ENCODE measurements at regions not wholly inside any gene's neighbourhood (a gene's known extent, or its start where the extent isn't known, plus 50 kb on each side); places are given as distances from the start of the nearest gene placed in this dataset.
"Not testable (repeated sequence)": the region's sequence is repeated elsewhere in the genome, so short reads cannot be mapped to it uniquely, and the experiment has no call there.

DNA sequence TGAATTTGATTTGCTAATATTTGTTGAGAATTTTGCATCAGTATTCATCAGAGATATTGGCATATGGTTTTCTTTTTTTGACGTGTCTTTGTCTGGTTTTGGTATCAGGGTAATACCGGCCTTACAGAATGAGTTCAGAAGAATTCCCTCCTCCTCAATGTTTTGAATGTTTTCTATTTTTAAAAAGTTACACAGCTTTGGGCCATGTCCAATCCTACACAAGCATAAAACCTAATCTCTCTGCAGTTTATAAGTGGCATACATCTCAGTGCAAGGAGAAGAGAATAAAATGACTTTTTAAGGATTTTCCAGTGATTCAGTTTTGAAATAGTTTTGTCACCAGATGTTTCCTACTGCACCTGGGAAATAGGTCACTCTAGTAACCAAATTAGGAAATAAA is 185.5 kb downstream of the COL12A1 start:
- no peak for DNase-seq (ENCODE audit: low spot score)
- Mint-ChIP-seq H3K36me3 (ENCODE audit: low read depth, unreplicated experiment) (no peaks in the 10 kb centered on the region), H3K9me3 (ENCODE audit: unreplicated experiment) (no peaks in the 10 kb centered on the region), H3K4me1 (ENCODE audit: unreplicated experiment) (no peaks in the 10 kb centered on the region), H3K27me3 (ENCODE audit: unreplicated experiment) (no peaks in the 10 kb centered on the region), H3K27ac (ENCODE audit: unreplicated experiment) (no peak overlapping the region), H3K4me3 (ENCODE audit: unreplicated experiment) (no peak overlapping the region)
- TF ChIP-seq, protein P1, sequence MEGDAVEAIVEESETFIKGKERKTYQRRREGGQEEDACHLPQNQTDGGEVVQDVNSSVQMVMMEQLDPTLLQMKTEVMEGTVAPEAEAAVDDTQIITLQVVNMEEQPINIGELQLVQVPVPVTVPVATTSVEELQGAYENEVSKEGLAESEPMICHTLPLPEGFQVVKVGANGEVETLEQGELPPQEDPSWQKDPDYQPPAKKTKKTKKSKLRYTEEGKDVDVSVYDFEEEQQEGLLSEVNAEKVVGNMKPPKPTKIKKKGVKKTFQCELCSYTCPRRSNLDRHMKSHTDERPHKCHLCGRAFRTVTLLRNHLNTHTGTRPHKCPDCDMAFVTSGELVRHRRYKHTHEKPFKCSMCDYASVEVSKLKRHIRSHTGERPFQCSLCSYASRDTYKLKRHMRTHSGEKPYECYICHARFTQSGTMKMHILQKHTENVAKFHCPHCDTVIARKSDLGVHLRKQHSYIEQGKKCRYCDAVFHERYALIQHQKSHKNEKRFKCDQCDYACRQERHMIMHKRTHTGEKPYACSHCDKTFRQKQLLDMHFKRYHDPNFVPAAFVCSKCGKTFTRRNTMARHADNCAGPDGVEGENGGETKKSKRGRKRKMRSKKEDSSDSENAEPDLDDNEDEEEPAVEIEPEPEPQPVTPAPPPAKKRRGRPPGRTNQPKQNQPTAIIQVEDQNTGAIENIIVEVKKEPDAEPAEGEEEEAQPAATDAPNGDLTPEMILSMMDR (IDR thresholded peaks at IDR 0.05; ENCODE audit: unreplicated experiment): no peak

DNA sequence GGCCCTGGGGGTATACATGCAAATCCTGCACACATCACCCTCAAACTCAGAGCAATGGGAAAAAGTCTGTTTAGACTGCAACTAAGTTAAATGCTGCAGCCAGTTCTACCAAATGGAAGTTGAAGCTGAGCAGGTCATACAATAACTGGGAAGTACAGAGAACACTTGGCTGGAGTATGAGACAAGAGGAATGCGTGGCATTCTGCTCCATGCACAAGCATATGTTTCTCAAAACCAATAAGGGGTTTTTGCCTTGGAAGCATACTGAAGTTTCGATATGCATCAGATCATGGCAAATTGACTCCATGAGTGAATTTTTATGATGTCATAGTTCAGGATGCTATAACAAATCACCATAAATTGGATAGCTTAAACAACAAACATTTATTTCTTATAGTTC is 193.8 kb downstream of the COL12A1 start:
- H3K4me1 Mint-ChIP-seq (ENCODE audit: unreplicated experiment): no peaks in the 10 kb centered on the region
- H3K9me3 Mint-ChIP-seq (ENCODE audit: unreplicated experiment): no peaks in the 10 kb centered on the region
- DNase-seq (ENCODE audit: low spot score): no peak
- H3K27ac Mint-ChIP-seq (ENCODE audit: unreplicated experiment): no peak overlapping the region
- TF ChIP-seq, protein P1 (IDR thresholded peaks at IDR 0.05; ENCODE audit: unreplicated experiment): no peak
- H3K4me3 Mint-ChIP-seq (ENCODE audit: unreplicated experiment): no peak overlapping the region
- H3K36me3 Mint-ChIP-seq (ENCODE audit: low read depth, unreplicated experiment): no peaks in the 10 kb centered on the region
- peaks cover 3% of the 10 kb centered on the region for H3K27me3 Mint-ChIP-seq (ENCODE audit: unreplicated experiment)

DNA sequence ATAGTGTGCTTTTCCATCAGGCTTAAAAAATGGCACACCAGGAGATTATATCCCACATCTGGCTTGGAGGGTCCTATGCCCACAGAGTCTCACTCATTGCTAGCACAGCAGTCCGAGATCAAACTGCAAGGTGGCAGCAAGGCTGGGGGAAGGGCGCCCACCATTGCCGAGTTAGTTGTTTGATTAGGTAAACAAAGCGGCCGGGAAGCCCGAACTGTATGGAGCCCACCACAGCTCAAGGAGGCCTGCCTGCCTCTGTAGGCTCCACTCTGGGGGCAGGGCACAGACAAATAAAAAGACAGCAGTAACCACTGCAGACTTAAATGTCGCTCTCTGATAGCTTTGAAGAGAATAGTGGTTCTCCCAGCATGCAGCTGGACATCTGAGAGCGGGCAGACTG is 201.9 kb downstream of the COL12A1 start:
- not testable (repeated sequence) for H3K9me3 Mint-ChIP-seq (ENCODE audit: unreplicated experiment); DNase-seq (ENCODE audit: low spot score); H3K36me3 Mint-ChIP-seq (ENCODE audit: low read depth, unreplicated experiment); H3K4me3 Mint-ChIP-seq (ENCODE audit: unreplicated experiment); H3K27ac Mint-ChIP-seq (ENCODE audit: unreplicated experiment); H3K4me1 Mint-ChIP-seq (ENCODE audit: unreplicated experiment); H3K27me3 Mint-ChIP-seq (ENCODE audit: unreplicated experiment)

DNA sequence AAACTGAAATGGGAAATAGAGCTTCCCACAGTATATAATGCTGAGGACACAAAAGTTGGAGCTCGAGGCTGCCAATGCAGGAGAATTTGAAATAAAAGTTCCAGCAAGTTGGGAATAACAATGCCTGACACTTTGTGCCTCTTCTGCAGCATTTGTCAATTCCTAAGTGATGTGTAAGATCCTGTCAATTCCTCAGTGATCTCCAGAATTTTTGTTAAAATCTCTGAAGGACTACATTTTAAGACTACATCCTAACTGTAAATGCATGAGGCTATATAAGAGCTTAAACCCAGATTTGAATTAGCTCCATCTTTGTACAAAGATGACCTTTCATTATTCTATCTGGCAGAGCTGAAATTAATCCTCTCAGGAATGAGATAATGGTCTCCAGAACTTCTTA is 208.2 kb downstream of the COL12A1 start:
- no peak overlapping the region for H3K4me3 Mint-ChIP-seq (ENCODE audit: unreplicated experiment)
- TF ChIP-seq, protein P1 (IDR thresholded peaks at IDR 0.05; ENCODE audit: unreplicated experiment): no peak
- H3K27me3 Mint-ChIP-seq (ENCODE audit: unreplicated experiment): no peaks in the 10 kb centered on the region
- H3K36me3 Mint-ChIP-seq (ENCODE audit: low read depth, unreplicated experiment): no peaks in the 10 kb centered on the region
- DNase-seq (ENCODE audit: low spot score): no peak
- no peaks in the 10 kb centered on the region for H3K9me3 Mint-ChIP-seq (ENCODE audit: unreplicated experiment)
- H3K27ac Mint-ChIP-seq (ENCODE audit: unreplicated experiment): no peak overlapping the region
- peaks cover 3% of the 10 kb centered on the region for H3K4me1 Mint-ChIP-seq (ENCODE audit: unreplicated experiment)

DNA sequence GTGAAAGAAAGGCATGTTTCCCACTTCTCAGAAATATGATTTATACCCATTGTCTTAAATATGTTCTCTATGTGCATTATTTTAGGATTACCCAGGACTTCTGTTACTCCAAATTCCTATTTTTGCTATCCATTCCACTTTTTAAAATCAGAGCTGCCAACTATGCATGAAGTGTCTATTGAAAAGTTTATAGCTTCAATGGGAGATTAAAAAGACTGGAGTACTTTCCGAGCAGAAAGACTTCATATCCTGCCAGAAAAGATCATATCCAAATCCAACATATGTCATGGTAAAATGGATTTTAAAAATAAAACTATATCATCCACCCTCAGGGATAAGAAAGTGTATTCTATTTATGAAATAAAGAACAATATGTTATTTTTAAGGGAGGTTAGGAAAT is 212.7 kb downstream of the COL12A1 start:
- Mint-ChIP-seq H3K27me3 (ENCODE audit: unreplicated experiment) (no peaks in the 10 kb centered on the region), H3K4me3 (ENCODE audit: unreplicated experiment) (no peak overlapping the region), H3K27ac (ENCODE audit: unreplicated experiment) (no peak overlapping the region), H3K36me3 (ENCODE audit: low read depth, unreplicated experiment) (no peaks in the 10 kb centered on the region), H3K9me3 (ENCODE audit: unreplicated experiment) (no peaks in the 10 kb centered on the region), H3K4me1 (ENCODE audit: unreplicated experiment) (peaks cover 3% of the 10 kb centered on the region)
- DNase-seq (ENCODE audit: low spot score): no peak
- TF ChIP-seq, protein P1 (IDR thresholded peaks at IDR 0.05; ENCODE audit: unreplicated experiment): no peak

Measured in endothelial cell (in vitro differentiated cells).